BE2C (cell line): ENCODE measurements at regions not wholly inside any gene's neighbourhood (a gene's known extent, or its start where the extent isn't known, plus 50 kb on each side); places are given as distances from the start of the nearest gene placed in this dataset.
A peak's percentile ranks its signal among the peaks of the same experiment; 100 is the strongest.
"Not testable (repeated sequence)": the region's sequence is repeated elsewhere in the genome, so short reads cannot be mapped to it uniquely, and the experiment has no call there.

Source experiments
- DNase-seq: peaks from one replicate; pipeline ENCODE4 v3.0.0-alpha.2; 2020
- H3K27me3 ChIP-seq: fragments of 250-450 bp; sonication (Bioruptor Pico); 2 replicates; pipeline ENCODE4 v1.5.1; 2020; ENCODE audit warnings: mild to moderate bottlenecking
- H3K36me3 ChIP-seq: fragments of 250-450 bp; sonication (Bioruptor Pico); 2 replicates; pipeline ENCODE4 v1.5.1; 2020; ENCODE audit warnings: mild to moderate bottlenecking
- H3K4me1 ChIP-seq: fragments of 250-450 bp; sonication (Bioruptor Pico); 2 replicates; pipeline ENCODE4 v1.5.1; 2020
- H3K4me3 ChIP-seq: 2 replicates; pipeline ENCODE4 v1.5.1; 2011; ENCODE audit warnings: low read depth, low read length
- H3K9me3 ChIP-seq: fragments of 250-450 bp; sonication (Bioruptor Pico); 2 replicates; pipeline ENCODE4 v1.5.1; 2020
- TF ChIP-seq, protein P1 (sequence below): IDR thresholded peaks from 2 replicates; pipeline ENCODE4 v1.5.1; 2012; ENCODE audit warnings: mild to moderate bottlenecking, low read depth, low read length

DNA sequence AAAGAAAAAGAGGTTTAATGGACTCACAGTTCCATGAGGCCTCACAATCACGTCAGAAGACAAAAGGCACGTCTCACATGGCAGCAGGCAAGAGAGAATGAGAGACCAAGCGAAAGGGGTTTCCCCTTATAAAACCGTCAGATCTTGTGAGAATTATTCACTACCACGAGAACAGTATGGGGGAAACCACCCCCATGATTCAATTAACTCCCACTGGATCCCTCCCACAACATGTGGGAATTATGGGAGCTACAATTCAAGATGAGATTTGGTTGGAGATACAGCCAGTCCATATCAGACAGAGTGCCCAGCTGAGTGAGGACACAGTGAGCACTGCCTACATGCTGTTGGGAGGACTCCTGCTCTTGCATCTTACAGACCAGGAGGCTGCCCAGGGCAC lies 148.4 kb downstream of the TEX36 start:
- Histone ChIP-seq H3K4me1 (no peaks in the 10 kb centered on the region), H3K4me3 (no peak overlapping the region), H3K36me3 (no peaks in the 10 kb centered on the region), H3K9me3 (no peaks in the 10 kb centered on the region; the same call in 1 of the 2 replicates), H3K27me3 (no peaks in the 10 kb centered on the region; the same call in 1 of the 2 replicates)
- TF ChIP-seq, protein P1, sequence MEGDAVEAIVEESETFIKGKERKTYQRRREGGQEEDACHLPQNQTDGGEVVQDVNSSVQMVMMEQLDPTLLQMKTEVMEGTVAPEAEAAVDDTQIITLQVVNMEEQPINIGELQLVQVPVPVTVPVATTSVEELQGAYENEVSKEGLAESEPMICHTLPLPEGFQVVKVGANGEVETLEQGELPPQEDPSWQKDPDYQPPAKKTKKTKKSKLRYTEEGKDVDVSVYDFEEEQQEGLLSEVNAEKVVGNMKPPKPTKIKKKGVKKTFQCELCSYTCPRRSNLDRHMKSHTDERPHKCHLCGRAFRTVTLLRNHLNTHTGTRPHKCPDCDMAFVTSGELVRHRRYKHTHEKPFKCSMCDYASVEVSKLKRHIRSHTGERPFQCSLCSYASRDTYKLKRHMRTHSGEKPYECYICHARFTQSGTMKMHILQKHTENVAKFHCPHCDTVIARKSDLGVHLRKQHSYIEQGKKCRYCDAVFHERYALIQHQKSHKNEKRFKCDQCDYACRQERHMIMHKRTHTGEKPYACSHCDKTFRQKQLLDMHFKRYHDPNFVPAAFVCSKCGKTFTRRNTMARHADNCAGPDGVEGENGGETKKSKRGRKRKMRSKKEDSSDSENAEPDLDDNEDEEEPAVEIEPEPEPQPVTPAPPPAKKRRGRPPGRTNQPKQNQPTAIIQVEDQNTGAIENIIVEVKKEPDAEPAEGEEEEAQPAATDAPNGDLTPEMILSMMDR, result no peak
- no peak for DNase-seq

DNA sequence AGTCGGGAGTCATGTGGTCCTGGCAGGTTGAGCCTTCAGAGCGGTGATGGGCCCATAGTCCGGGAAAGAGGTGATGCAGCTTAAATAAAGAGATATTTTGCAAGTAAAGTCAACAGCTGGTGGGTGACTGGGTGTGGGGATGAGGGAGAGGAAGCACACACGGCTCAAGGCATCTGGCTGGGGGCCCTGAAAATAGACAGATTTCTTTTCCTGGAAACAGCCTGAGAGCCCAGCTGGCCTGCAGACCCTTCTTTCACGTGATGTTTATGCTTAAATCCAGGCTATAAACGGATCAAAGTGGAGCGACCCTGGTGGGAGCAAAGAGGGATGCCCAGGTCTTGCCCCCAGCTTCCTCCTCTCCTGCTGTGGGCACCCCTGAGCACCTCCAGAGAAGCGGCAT lies 149.1 kb downstream of the TEX36 start:
- TF ChIP-seq, protein P1, result no peak
- DNase-seq, result no peak
- no peak overlapping the region for H3K4me3 ChIP-seq
- H3K4me1 ChIP-seq, result no peaks in the 10 kb centered on the region
- H3K9me3 ChIP-seq, result no peaks in the 10 kb centered on the region
- H3K36me3 ChIP-seq, result no peaks in the 10 kb centered on the region
- H3K27me3 ChIP-seq, result no peaks in the 10 kb centered on the region; the same call in 1 of the 2 replicates

DNA sequence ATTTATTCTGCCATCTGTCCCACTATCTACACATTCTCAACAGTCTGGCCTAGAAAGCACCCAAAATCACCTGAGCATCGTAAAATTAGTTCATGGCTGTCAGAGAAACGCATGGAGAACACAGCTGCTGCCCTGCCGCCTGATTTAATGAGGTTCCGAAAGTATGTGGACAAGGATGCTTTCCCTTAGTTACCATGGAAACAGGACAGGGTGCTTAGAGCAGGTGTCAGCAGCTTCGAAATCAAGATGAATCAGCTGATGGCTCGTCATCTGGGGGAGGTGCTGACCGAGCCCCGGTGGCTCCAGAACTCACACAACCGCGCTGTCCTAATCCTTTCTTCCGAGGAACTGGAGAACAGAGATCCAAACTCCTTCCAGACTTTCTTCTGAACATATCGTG lies 151.5 kb downstream of the TEX36 start:
- Histone ChIP-seq H3K36me3 (no peaks in the 10 kb centered on the region), H3K4me3 (no peak overlapping the region), H3K9me3 (no peaks in the 10 kb centered on the region), H3K4me1 (no peaks in the 10 kb centered on the region), H3K27me3 (no peaks in the 10 kb centered on the region; the same call in 1 of the 2 replicates)
- no peak for DNase-seq
- TF ChIP-seq, protein P1, result no peak

DNA sequence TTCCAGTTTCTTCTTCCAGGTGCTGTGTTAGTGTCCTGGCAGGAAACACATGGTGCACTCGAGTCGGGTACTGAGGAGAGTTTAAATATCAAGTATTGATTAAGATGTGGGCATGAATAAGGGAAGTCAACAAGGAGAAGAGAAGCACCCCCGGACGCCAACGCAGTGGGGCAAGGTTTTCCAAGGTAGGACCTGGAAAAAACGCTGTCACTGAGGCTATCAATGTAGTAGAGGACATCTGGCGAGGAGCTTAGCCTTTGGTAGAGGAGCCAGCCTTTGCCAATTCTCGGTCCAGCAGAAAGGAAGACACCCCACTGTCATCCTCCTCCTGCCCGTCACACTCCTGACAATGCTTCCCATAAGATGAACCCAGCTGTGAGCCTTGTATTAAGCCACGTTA lies 159.6 kb downstream of the TEX36 start:
- TF ChIP-seq, protein P1, result no peak
- Histone ChIP-seq H3K27me3 (no peaks in the 10 kb centered on the region), H3K4me1 (no peaks in the 10 kb centered on the region), H3K36me3 (no peaks in the 10 kb centered on the region), H3K9me3 (no peaks in the 10 kb centered on the region), H3K4me3 (no peak overlapping the region)
- DNase-seq, result no peak

DNA sequence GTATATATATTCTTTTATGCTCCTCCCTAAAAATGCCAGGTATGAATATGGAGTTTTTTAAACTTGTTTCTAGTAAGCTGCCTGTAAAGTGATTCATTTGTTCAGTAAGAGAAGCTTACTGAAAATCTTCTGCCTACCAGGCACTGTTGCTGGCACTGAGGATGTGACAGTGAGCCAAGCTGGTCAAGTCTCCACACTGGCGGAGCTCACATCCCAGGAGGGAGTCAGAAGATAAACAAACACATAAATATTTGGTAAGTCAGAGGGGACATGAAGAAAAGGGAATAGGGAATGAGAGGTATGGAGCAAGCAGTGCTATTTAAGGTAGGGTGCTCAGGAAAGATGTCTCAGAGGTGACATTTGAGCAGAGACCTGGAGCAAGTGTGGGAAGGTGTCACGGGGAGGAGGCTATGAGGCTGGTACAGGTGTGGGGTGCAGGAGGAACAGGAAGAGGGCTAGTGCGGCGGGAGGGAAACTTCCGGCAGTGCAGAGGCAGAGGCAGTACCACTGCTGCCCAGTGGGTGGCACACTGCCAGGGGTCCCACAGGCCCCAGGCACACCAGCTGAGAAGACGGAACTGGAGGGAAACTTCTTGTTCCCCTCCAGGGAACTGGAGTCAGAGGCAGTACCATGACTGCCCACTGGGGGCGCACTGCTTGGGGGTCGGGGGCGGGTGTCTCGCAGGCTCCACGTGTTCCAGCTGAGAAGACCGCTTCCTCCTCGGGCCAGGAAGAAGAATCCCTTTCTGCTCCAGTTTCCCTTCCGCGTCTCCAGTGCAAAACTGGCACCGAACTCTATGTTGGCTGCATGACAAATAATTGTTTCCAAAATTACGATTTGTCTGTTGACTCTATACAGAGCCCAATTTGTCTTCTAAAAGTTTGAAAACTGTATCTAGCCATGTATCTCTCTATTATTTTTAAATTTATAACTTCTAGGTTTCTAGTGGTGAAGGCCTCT lies 161.0 kb downstream of the TEX36 start:
- no peaks in the 10 kb centered on the region for H3K27me3 ChIP-seq
- H3K9me3 ChIP-seq, result no peaks in the 10 kb centered on the region
- no peaks in the 10 kb centered on the region for H3K36me3 ChIP-seq
- DNase-seq, result peak; percentile 70
- TF ChIP-seq, protein P1, result peak; percentile 69
- H3K4me3 ChIP-seq, result no peak overlapping the region
- H3K4me1 ChIP-seq, result no peaks in the 10 kb centered on the region

DNA sequence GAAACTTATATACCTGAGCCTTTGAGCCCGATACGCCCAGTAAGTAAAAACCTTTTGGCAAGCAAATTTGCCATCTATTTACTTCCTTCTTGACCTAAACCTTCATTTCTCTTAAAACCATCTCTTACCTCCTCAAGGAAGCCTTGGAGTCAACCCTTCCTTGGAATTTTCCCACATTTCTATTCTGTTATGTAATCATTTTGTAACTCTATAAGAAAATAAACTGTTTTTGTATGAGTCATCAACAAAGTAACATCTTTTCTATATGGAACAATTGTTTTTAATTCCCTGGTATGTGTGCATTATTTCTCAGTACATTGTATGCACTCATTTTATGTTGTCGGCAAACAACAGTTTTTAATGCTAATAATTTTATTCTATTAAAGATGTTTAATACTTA lies 162.0 kb downstream of the TEX36 start:
- DNase-seq, result no peak
- no peaks in the 10 kb centered on the region for H3K36me3 ChIP-seq
- no peaks in the 10 kb centered on the region for H3K27me3 ChIP-seq
- H3K4me3 ChIP-seq, result no peak overlapping the region
- no peaks in the 10 kb centered on the region for H3K4me1 ChIP-seq
- H3K9me3 ChIP-seq, result no peaks in the 10 kb centered on the region
- TF ChIP-seq, protein P1, result no peak

DNA sequence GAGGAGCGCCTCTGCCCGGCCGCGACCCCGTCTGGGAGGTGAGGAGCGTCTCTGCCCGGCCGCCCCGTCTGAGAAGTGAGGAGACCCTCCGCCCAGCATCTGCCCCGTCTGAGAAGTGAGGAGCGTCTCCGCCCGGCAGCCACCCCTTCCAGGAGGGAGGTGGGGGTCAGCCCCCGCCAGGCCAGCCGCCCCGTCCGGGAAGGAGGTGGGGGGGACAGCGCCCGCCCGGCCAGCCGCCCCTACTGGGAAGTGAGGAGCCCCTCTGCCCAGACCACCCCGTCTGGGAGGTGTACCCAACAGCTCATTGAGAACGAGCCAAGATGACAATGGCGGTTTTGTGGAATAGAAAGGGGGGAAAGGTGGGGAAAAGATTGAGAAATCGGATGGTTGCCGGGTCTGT lies 164.6 kb downstream of the TEX36 start:
- H3K4me1 ChIP-seq, H3K4me3 ChIP-seq, H3K36me3 ChIP-seq, H3K27me3 ChIP-seq, H3K9me3 ChIP-seq, DNase-seq: not testable (repeated sequence)
